Lower leg skin (tissue), 3 donors: ENCODE measurements at regions not wholly inside any gene's neighbourhood (a gene's known extent, or its start where the extent isn't known, plus 50 kb on each side); places are given as distances from the start of the nearest gene placed in this dataset.

Source experiments
- POLR2A ChIP-seq, 2 donors: fragments of 450-650 bp; IDR thresholded peaks; one replicate each; pipeline ENCODE4 v1.6.1; 2016 to 2017; ENCODE audit warnings: antibody characterized with exemption in 2 of 2, mild to moderate bottlenecking in 1 of 2, moderate library complexity in 1 of 2
- TF ChIP-seq, protein P1 (sequence below), 3 donors: fragments of 450-650 bp; IDR thresholded peaks; one replicate each; pipeline ENCODE4 v1.5.1; 2016; ENCODE audit warnings: antibody characterized with exemption in 3 of 3, mild to moderate bottlenecking in 3 of 3, moderate library complexity in 2 of 3

DNA sequence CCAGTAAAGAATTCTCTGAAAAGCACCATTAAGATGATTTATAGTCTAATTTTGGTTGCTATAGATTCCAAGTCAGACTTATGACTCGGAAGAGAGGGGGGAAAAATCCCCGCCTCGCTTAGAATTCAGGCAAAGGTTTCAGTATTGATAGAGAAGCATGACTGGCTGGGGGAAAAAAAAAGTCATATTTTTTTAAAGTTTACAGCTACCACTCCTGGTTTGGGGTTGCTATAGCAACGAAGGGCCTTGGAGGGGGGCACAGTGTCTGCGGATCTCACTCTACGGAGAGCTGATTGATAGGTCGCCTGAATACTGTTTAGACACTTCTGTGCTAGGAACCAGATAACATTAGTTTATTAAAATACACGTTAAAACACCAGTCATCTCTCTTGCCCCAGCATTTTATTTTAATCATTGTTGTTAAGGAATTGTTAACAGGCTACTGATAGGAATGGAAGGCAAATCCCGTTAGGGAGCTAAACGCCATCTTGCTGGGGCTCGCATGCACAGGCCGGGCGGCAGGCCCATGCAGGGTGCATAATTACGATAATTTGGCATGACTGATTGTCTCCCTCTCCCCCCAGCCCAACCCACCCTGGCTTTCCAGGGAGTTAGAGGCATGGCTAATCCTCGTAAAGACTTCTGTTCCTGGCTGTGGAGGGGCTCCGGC is 380.0 kb upstream of the XYLT1 start:
- TF ChIP-seq, protein P1, sequence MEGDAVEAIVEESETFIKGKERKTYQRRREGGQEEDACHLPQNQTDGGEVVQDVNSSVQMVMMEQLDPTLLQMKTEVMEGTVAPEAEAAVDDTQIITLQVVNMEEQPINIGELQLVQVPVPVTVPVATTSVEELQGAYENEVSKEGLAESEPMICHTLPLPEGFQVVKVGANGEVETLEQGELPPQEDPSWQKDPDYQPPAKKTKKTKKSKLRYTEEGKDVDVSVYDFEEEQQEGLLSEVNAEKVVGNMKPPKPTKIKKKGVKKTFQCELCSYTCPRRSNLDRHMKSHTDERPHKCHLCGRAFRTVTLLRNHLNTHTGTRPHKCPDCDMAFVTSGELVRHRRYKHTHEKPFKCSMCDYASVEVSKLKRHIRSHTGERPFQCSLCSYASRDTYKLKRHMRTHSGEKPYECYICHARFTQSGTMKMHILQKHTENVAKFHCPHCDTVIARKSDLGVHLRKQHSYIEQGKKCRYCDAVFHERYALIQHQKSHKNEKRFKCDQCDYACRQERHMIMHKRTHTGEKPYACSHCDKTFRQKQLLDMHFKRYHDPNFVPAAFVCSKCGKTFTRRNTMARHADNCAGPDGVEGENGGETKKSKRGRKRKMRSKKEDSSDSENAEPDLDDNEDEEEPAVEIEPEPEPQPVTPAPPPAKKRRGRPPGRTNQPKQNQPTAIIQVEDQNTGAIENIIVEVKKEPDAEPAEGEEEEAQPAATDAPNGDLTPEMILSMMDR (IDR thresholded peaks at IDR 0.05), result no peak
- no peak for TF ChIP-seq POLR2A (IDR thresholded peaks at IDR 0.05)
